Endothelial cell of umbilical vein (primary cell): ENCODE measurements at regions not wholly inside any gene's neighbourhood (a gene's known extent, or its start where the extent isn't known, plus 50 kb on each side); places are given as distances from the start of the nearest gene placed in this dataset.

ENCODE experiments used
- BruUV-seq: library from RNA; stranded (reverse); fragments of 400-500 nt; replicated peaks from 2 replicates; lab custom pipeline; 2021; lab: Mats Ljungman, UMichigan
- CTCF ChIA-PET: fragments of 300-600, 350-600 bp; sonication (Branson Sonifier 250); formaldehyde crosslinking; loops from one replicate; lab custom pipeline; 2021; ENCODE audit warnings: antibody characterized with exemption, inconsistent platforms; lab: Charles Lee
- POLR2A ChIA-PET: fragments of 300-600, 350-600 bp; sonication (Branson Sonifier 250); formaldehyde crosslinking; loops from one replicate; lab custom pipeline; 2021; ENCODE audit warnings: antibody characterized with exemption, inconsistent platforms; lab: Charles Lee
- DNase-seq: peaks from one replicate; pipeline ENCODE4 v3.0.0-alpha.2; 2011; ENCODE audit warnings: low read depth, low spot score
- FAIRE-seq: peaks from 2 replicates; lab custom pipeline; 2011; peaks lifted over from hg19 to GRCh38; lab: Jason Lieb, UNC
- H2AFZ ChIP-seq: 2 replicates; pipeline ENCODE4 v1.6.0; 2012; ENCODE audit warnings: low read depth, low read length, control low read depth, inconsistent platforms
- H3K27ac ChIP-seq: 2 replicates; pipeline ENCODE4 v1.5.1; 2011; ENCODE audit warnings: low read depth, mild to moderate bottlenecking, control low read depth, low read length, moderate library complexity; ENCODE audit not compliant: insufficient read depth
- H3K27me3 ChIP-seq, 2 experiments: 2 replicates each; pipeline versions ENCODE4 v1.6.0 to v1.6.1; 2011; ENCODE audit warnings: low read length in 2 of 2, mixed read lengths in 1 of 2; ENCODE audit not compliant: control insufficient read depth in 2 of 2, insufficient read depth in 2 of 2
- H3K36me3 ChIP-seq, 2 experiments: 2 replicates in 1 of 2; 3 replicates in 1 of 2; pipeline ENCODE4 v1.5.1; 2011; ENCODE audit warnings: low read length in 2 of 2, mild to moderate bottlenecking in 1 of 2, moderate library complexity in 1 of 2; ENCODE audit not compliant: control insufficient read depth in 2 of 2, insufficient read depth in 2 of 2; ENCODE audit errors: extremely low read depth in 1 of 2
- H3K4me1 ChIP-seq: 3 replicates; pipeline ENCODE4 v1.5.1; 2011; ENCODE audit warnings: mild to moderate bottlenecking, low read length; ENCODE audit not compliant: control insufficient read depth, insufficient read depth; ENCODE audit errors: extremely low read depth
- H3K4me2 ChIP-seq: 2 replicates; pipeline ENCODE4 v1.6.1; 2011; ENCODE audit warnings: low read length, control low read depth, mixed read lengths; ENCODE audit not compliant: insufficient read depth
- H3K4me3 ChIP-seq, 3 experiments: fragments of 200-600 bp in 1 of 3; sonication (generic), shearing (Covaris generic) in 1 of 3; replicated peaks in 1 of 3; 2 replicates each; pipeline ENCODE4 v1.5.1; 2011 to 2016; ENCODE audit warnings: control low read depth in 3 of 3, low read length in 3 of 3, mild to moderate bottlenecking in 2 of 3, inconsistent platforms in 1 of 3, low read depth in 1 of 3, moderate library complexity in 1 of 3; ENCODE audit not compliant: insufficient read depth in 1 of 3
- H3K79me2 ChIP-seq: 2 replicates; pipeline ENCODE4 v1.6.0; 2012; ENCODE audit warnings: low read length, inconsistent platforms; ENCODE audit not compliant: control insufficient read depth, insufficient read depth
- H3K9ac ChIP-seq: replicated peaks from 2 replicates; pipeline ENCODE3; 2011; ENCODE audit warnings: low read length, control low read depth; ENCODE audit not compliant: insufficient read depth; ENCODE audit errors: extremely low read depth
- H3K9me1 ChIP-seq: replicated peaks from 3 replicates; pipeline ENCODE4 v1.6.0; 2011; ENCODE audit warnings: mild to moderate bottlenecking, low read length; ENCODE audit not compliant: control insufficient read depth, insufficient read depth; ENCODE audit errors: extremely low read depth
- H3K9me3 ChIP-seq: replicated peaks from 2 replicates; pipeline ENCODE4 v1.5.1; 2012; ENCODE audit warnings: low read length, inconsistent platforms; ENCODE audit not compliant: control insufficient read depth, insufficient read depth
- H4K20me1 ChIP-seq: replicated peaks from 2 replicates; pipeline ENCODE3; 2011; ENCODE audit warnings: mild to moderate bottlenecking, low read length; ENCODE audit not compliant: control insufficient read depth, insufficient read depth; ENCODE audit errors: extremely low read depth
- CTCF ChIP-seq, 2 donors: IDR thresholded peaks; 1 replicate in 1 of 2; 2 replicates in 1 of 2; pipeline ENCODE4 v1.5.1; 2011; ENCODE audit warnings: low read length in 2 of 2, mild to moderate bottlenecking in 2 of 2, moderate library complexity in 2 of 2, control low read depth in 1 of 2, inconsistent platforms in 1 of 2, low read depth in 1 of 2; ENCODE audit not compliant: insufficient read depth in 1 of 2; ENCODE audit errors: extremely low read depth in 1 of 2
- EZH2 ChIP-seq: IDR thresholded peaks from 2 replicates; pipeline ENCODE4 v1.6.1; 2012; ENCODE audit warnings: borderline replicate concordance, low read depth, mild to moderate bottlenecking, moderate library complexity, low read length, inconsistent platforms; ENCODE audit not compliant: severe bottlenecking
- FOS ChIP-seq: IDR thresholded peaks from 2 replicates; pipeline ENCODE4 v1.6.1; 2011; ENCODE audit warnings: mild to moderate bottlenecking, low read length, moderate library complexity, borderline replicate concordance; ENCODE audit not compliant: insufficient read depth
- GATA2 ChIP-seq: IDR thresholded peaks from 2 replicates; pipeline ENCODE4 v1.7.0; 2011; ENCODE audit warnings: low read depth, mild to moderate bottlenecking, moderate library complexity, mixed read lengths, low read length; ENCODE audit not compliant: insufficient read length, insufficient read depth
- JUN ChIP-seq: IDR thresholded peaks from 2 replicates; pipeline ENCODE4 v1.6.1; 2011; ENCODE audit warnings: borderline replicate concordance, low read depth; ENCODE audit not compliant: insufficient read length, insufficient read depth
- MAX ChIP-seq: IDR thresholded peaks from 2 replicates; pipeline ENCODE4 v1.6.1; 2011; ENCODE audit not compliant: insufficient read depth, insufficient read length
- MYC ChIP-seq: IDR thresholded peaks from one replicate; pipeline ENCODE4 v1.6.1; 2011; ENCODE audit warnings: mild to moderate bottlenecking, low read depth, low read length
- POLR2A ChIP-seq: IDR thresholded peaks from 2 replicates; pipeline ENCODE4 v1.6.1; 2012; ENCODE audit warnings: low read depth, mild to moderate bottlenecking, control low read depth, low read length
- POLR2AphosphoS5 ChIP-seq: IDR thresholded peaks from 2 replicates; pipeline ENCODE4 v1.6.1; 2012; ENCODE audit warnings: low read depth, mild to moderate bottlenecking, control low read depth, low read length, moderate library complexity; ENCODE audit not compliant: insufficient read depth
- dilution Hi-C: fragments of 300-500 bp; cut with MboI; formaldehyde crosslinking; loops from one replicate; pipeline ENCODE4 v1.15.0; 2019; ENCODE audit warnings: low sequenced_read_pairs; ENCODE audit not compliant: extremely low pct_ligation_motif_present
- intact Hi-C: fragments of 100-400 bp; cut with micrococcal nuclease; formaldehyde crosslinking; loops from one replicate; pipeline ENCODE4 v1.10.0; 2022

- Histone ChIP-seq H3K4me3 (no peak overlapping the region), H3K9me1 (no peaks in the 10 kb centered on the region), H3K27ac (no peak overlapping the region), H3K9me3 (no peaks in the 10 kb centered on the region), H2AFZ (no peak overlapping the region), H3K4me1 (peaks cover 6% of the 10 kb centered on the region), H3K4me2 (no peak overlapping the region), H3K79me2 (no peaks in the 10 kb centered on the region), H3K36me3 (no peaks in the 10 kb centered on the region), H3K9ac (no peak overlapping the region), H4K20me1 (no peaks in the 10 kb centered on the region), H3K27me3 (no peaks in the 10 kb centered on the region)
- DNase-seq = no peak
- dilution Hi-C loops (no loop called here), intact Hi-C loops (loop anchor here (5.0 kb wide), 1 partner anchor 67 kb away; no protein-coding TSS in a partner anchor)
- no peak for FAIRE-seq
- ChIA-PET POLR2A (no interaction called here), CTCF (no interaction called here)
- TF ChIP-seq JUN = no peak
- no peak for TF ChIP-seq POLR2A
- no peak for TF ChIP-seq EZH2
- no peak for TF ChIP-seq GATA2
- TF ChIP-seq CTCF (IDR thresholded peaks at IDR 0.05; ENCODE audit: extremely low read depth in 1 of 2, insufficient read depth in 1 of 2, low read depth in 1 of 2, low read length in 2 of 2) = no peak
- no peak for TF ChIP-seq MAX
- no peak for TF ChIP-seq FOS
- TF ChIP-seq POLR2AphosphoS5 = no peak
- TF ChIP-seq MYC = no peak
- no TSS peak for BruUV-seq
These were observed 103.5 kb upstream of the RASSF8 start for GRCh38 chr12:25854991-25855390.
